GM11168 (cell line): ENCODE measurements at regions not wholly inside any gene's neighbourhood (a gene's known extent, or its start where the extent isn't known, plus 50 kb on each side); places are given as distances from the start of the nearest gene placed in this dataset.
"Not testable (repeated sequence)": the region's sequence is repeated elsewhere in the genome, so short reads cannot be mapped to it uniquely, and the experiment has no call there.

ENCODE experiments used
- in situ Hi-C: fragments of 300-500 bp; cut with MboI; formaldehyde crosslinking; loops from one replicate; pipeline ENCODE4 v1.12.0; 2022; ENCODE audit warnings: low sequenced_read_pairs; ENCODE audit not compliant: unreplicated experiment

DNA sequence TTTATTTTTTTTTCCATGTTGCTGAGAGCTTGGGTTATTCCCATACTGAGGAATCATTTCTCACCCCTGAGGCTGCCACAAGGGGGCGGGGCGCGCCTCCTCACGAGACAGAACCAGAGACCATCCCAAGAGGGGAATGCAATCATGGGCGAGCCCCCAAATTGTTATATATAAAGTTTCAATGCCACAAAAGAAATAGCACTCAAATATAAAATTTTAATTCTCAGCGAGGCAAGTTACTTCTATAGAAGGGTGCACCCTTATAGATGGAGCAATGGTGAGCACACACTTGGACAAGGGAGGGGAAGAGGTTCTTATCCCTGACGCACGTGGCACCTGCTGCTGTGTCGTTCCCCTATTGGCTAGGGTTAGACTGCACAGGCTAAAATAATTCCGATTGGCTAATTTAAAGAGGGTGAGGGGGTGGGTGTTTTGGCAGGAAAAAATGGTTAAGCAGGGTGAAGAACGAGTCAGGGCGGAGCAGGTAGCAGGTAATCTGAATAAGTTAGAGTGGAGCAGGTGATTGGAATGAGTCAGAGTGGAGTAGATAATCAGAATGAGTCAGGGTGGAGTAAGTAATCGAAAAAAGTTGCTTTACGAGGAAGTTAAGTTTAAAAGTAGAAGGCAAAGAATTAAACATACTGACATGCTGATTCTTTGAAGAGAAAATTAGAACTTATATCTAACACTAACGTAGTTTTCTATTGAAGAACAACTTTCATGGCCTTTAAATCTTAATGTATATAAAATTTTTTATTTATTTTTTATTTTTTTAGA, 177.5 kb downstream of the MTCL1 start:
- in situ Hi-C loops: no loop called here

DNA sequence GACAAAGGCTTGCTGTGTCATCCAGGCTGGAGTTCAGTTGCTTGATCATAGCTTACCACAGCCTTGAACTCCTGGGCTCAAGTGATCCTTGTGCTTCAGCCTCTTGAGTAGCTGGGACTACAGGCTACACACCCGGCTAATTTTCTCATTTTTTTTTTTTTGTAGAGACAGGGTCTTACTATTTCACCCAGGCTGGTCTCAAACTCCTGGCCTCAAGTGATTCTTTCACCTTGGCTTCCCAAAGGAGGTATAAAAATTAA, 178.0 kb downstream of the MTCL1 start:
- in situ Hi-C loops: no loop called here

- in situ Hi-C loops: not testable (repeated sequence)
Observed at GRCh38 chr18:8887877-8888276, 182.5 kb downstream of the MTCL1 start.

- in situ Hi-C loops: no loop called here
Observed at GRCh38 chr18:8889489-8889888, 184.1 kb downstream of the MTCL1 start.

- in situ Hi-C loops: not testable (repeated sequence)
Observed at GRCh38 chr18:8890503-8890902, 185.1 kb downstream of the MTCL1 start.

DNA sequence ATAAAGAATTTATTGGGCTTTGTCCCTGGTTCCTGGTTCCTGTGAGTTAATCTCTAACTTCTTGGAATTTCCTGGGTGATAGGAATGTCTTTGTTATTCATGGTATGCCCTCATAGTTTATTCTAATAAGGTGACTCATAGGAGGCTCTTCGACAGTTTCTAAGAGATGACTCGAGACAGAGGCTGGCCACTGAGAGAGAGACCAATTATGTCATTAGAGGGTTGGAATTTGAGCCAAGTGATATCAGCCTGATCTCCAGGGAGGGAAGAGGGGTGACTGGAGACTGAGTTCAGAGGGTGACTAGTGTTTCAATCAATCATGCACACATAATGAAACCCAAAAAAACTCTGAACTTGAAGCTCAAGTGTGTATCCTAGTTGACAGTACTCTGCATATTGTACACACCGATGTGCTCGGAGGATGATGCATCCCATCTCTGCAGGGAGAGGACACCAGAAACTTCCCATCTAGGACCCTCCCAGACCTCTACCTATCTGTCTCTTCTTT, 185.7 kb downstream of the MTCL1 start:
- in situ Hi-C loops: no loop called here

GRCh38 chr18:8893221-8893620, 187.9 kb downstream of the MTCL1 start:
- in situ Hi-C loops: no loop called here

- in situ Hi-C loops: no loop called here
Observed at GRCh38 chr18:8893628-8894231, 188.4 kb downstream of the MTCL1 start.

DNA sequence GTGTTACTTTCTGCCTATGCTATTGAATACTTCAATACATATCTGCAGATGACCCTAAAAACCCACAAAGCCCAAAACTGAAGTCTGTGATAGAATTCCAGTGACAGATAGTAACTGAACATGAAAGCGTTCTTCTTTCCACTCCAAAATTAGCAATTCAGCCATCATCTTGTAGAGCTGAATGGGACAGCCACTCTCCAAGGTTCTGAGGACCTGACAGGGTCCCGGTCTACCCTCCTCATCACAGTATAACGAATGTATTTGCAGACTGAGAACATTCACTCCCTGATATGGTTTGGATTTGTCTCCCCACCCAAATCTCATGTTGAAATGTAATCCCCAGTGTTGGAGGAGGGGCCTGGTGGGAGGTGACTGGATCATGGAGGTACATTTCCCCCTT, 189.5 kb downstream of the MTCL1 start:
- in situ Hi-C loops: no loop called here

GRCh38 chr18:8895341-8895740, 190.0 kb downstream of the MTCL1 start:
- in situ Hi-C loops: no loop called here

DNA sequence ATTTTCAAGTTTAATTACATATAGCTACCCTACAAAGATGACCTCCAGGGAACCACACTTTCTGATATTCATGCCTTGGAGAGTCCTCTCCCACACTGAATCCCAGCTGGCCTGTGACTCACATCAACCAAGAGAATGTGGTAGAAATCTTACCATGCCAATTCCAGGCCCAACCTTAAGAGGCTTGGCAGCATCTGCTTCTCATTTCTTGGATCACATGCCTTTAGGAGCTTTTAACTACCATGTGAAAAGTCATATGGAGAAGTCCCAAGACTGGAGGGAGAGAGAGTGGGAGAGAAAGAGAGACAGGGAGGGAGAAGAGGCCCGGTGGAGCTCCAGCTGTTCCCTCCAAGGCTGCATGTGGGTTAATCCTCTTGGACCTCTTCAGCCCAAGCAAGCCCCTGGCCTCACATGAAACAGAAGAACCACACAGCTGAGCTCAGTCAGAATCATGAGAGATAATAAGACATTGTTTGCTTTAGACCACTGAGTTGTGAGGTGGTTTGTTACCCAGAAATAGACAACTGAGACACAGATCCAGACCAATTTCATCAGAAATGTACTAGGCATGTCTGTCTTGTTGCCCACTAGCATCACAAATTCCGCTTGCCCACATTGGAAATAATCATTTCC, 190.7 kb downstream of the MTCL1 start:
- in situ Hi-C loops: no loop called here

DNA sequence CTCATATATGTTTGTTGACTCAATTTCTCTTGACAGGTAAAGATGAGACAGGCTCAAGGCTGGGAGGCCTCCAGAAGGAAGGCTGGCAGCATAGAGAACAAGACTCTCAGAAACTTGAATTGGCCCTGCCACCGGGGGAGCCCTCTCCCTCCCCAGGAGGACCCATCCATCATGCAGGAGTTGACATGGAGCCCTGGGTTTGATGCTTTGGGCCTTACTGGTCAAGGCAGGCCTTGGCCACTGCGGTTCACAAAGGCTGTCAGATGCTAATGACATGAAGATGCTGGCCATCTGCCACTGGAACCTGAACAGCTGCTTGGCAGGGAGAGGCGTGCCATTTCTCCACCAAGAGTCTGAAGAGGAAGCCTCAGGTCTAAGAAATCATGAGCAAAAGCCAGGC, 193.6 kb downstream of the MTCL1 start:
- in situ Hi-C loops: no loop called here

DNA sequence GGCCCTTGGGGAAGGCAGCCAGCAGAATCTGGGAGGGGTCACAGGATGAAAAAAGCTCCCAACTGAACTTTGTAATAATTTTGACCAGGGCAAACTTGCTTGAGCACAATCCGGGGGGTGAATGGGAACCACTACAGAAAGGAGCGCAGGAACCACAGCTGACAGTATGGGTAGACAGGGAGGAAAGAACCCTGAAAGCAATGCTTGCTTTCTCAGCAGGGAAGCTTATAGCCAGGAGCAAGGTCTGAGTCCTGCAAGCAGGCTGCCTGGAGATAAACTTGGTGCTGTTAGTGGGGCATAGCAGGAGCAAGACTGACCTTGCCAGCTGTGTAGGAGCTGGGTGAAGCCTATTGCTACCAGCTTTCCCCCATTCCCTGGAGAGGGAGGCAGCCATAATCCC, 195.2 kb downstream of the MTCL1 start:
- in situ Hi-C loops: no loop called here

DNA sequence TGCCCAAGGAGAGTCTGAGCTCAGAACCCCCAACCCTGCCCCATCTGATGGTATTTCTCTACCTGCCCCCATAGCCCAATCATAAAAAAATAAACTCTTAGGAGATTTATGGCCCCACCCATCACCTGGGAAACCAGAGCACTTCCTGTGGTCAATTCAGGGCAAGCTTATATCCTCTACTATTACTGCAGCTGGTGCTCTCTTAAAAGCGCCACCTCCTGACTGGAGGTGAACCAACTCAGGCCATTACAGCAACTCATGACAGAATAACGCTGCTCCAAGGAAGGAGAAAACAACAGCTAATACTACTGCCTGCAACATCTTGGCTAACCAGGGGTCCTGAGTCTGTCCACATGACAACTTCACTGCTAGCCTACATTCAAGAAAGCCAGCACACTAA, 195.7 kb downstream of the MTCL1 start:
- in situ Hi-C loops: no loop called here

GRCh38 chr18:8904316-8904715, 198.2 kb upstream of the NDUFV2 start:
- in situ Hi-C loops: no loop called here

DNA sequence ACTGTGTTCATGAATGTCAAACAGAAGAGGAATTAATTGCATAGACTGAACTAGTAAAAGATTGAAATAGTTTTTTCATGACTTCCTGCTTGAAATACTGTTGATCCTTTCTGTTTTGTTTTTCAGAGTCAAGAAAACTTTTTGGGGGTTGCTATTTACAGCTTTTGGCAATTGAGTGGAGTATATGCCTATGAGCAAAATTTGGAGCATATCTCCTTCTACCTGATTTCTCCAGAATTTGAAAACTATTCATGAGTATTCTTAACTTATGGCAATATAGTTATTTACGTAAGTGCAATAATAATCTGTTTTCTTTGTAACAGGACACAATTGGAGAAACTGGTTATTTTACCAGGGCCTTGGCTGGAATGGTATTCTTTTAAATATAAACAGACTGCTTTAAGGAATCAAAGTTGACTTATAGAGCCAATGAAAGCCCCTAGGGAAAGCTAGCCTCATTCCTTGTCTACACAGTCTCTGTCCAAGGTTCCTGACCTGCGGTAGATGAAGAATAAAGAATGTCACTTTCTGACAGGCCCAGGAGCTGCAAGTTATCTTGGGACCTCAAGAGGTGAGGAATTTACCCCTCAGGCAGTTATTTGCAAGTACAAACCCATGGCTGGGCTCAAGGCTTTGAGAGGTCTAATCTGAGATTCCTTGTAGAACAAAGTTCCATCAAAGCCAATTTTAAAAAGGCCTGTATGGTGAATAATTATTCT, 193.5 kb upstream of the NDUFV2 start:
- in situ Hi-C loops: no loop called here

- in situ Hi-C loops: no loop called here
Observed at GRCh38 chr18:8910186-8910822, 192.2 kb upstream of the NDUFV2 start.

GRCh38 chr18:8910843-8911242, 191.7 kb upstream of the NDUFV2 start:
- in situ Hi-C loops: no loop called here

DNA sequence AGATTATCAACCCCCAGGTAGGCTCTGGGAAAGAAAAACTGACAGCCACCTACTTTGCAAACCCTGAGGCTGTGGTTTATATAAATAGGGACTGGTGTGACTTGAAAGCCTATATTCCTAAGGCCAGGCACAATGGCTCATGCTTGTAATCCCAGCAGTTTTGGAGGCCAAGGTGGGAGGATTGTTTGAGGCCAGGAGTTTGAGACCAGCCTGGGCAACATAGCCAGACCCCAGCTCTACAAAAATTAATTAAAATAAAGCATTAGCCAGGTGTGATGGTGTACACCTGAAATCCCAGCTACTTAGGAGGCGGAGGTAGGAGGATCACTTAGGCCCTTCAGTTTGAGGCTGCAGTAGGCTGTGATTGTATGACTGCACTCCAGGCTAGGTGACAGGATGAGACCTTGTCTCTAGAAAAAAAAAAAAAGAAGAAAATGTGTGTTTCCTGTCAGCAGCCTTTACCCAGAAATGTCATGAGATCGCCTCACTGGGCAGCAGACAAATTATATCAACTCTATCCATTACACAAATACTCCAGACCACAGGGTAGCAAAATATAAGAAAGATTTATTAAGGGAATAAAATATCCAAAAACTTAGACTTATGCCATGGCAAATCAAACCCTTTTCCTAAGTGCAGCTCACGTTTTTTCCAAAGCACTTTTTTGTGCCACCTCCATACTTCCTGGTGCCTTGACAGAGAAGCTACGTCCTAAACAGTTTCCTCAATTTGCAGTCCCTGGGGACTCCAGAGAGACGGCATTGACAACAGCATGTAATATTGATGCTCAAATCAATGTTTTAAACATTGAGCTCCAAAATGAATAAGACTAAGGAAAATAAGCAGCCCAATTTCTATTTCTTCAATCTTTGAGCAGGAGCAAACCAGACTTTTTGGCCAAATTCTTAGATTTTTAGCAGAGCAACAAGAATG, 190.8 kb upstream of the NDUFV2 start:
- in situ Hi-C loops: no loop called here
